SK-N-SH (cell line): ENCODE measurements at regions not wholly inside any gene's neighbourhood (a gene's known extent, or its start where the extent isn't known, plus 50 kb on each side); places are given as distances from the start of the nearest gene placed in this dataset.

Experiments
- CTCF ChIA-PET: fragments of 300-600, 350-600 bp; formaldehyde crosslinking; extraction: SDS; loops from one replicate; lab custom pipeline; 2021; lab: Yijun Ruan, JAX
- POLR2A ChIA-PET: fragments of 350-600 bp; sonication (Branson Sonifier 250); formaldehyde crosslinking; extraction: SDS; loops from one replicate; lab custom pipeline; 2020; ENCODE audit warnings: antibody characterized with exemption, inconsistent platforms; lab: Yijun Ruan, JAX
- DNase-seq: peaks from one replicate; pipeline ENCODE4 v3.0.0; 2012
- H2AFZ ChIP-seq: fragments of 200-600 bp; sonication (generic); 2 replicates; pipeline ENCODE4 v1.8.1; 2016; ENCODE audit warnings: antibody characterized with exemption, mild to moderate bottlenecking, low read depth
- H3F3A ChIP-seq: fragments of 200-600 bp; sonication (generic); replicated peaks from 2 replicates; pipeline ENCODE3; 2016; ENCODE audit warnings: antibody characterized with exemption, mild to moderate bottlenecking; ENCODE audit not compliant: insufficient read depth
- H3K27ac ChIP-seq, 2 experiments: fragments of 200-500 bp in 1 of 2; fragments of 200-600 bp in 1 of 2; sonication (Bioruptor generic) in 1 of 2; sonication (generic), shearing (Covaris generic) in 1 of 2; 2 replicates each; pipeline versions ENCODE4 v1.5.1 to v1.6.1; 2014 to 2016; ENCODE audit warnings: low read depth in 2 of 2, inconsistent platforms in 1 of 2, low read length in 1 of 2, mild to moderate bottlenecking in 1 of 2, mixed read lengths in 1 of 2
- H3K27me3 ChIP-seq: fragments of 200-600 bp; sonication (generic), shearing (Covaris generic); 2 replicates; pipeline ENCODE4 v1.6.1; 2016; ENCODE audit warnings: mixed run types; ENCODE audit not compliant: insufficient read depth
- H3K36me3 ChIP-seq, 2 experiments: fragments of 200-500 bp in 1 of 2; fragments of 200-600 bp in 1 of 2; sonication (Bioruptor generic) in 1 of 2; sonication (generic) in 1 of 2; replicated peaks in 1 of 2; 2 replicates each; pipeline versions ENCODE3 to v1.5.1; 2014 to 2016; ENCODE audit warnings: low read length in 1 of 2, mild to moderate bottlenecking in 1 of 2; ENCODE audit not compliant: insufficient read depth in 2 of 2, control insufficient read depth in 1 of 2
- H3K4me1 ChIP-seq, 2 experiments: fragments of 200-500 bp in 1 of 2; fragments of 200-600 bp in 1 of 2; sonication (Bioruptor generic) in 1 of 2; sonication (generic), shearing (Covaris generic) in 1 of 2; 2 replicates each; pipeline versions ENCODE4 v1.5.1 to v1.6.1; 2014 to 2016; ENCODE audit warnings: low read depth in 1 of 2, low read length in 1 of 2, mixed run types in 1 of 2; ENCODE audit not compliant: insufficient read depth in 2 of 2, control insufficient read depth in 1 of 2
- H3K4me2 ChIP-seq: fragments of 200-600 bp; sonication (generic), shearing (Covaris generic); 2 replicates; pipeline ENCODE4 v1.6.1; 2017; ENCODE audit warnings: mixed run types
- H3K4me3 ChIP-seq, 2 experiments: fragments of 200-500 bp in 1 of 2; fragments of 200-600 bp in 1 of 2; sonication (Bioruptor generic) in 1 of 2; sonication (generic), shearing (Covaris generic) in 1 of 2; 2 replicates each; pipeline versions ENCODE4 v1.5.1 to v1.8.1; 2014 to 2016; ENCODE audit warnings: low read depth in 2 of 2, inconsistent platforms in 1 of 2, low read length in 1 of 2, mild to moderate bottlenecking in 1 of 2, mixed read lengths in 1 of 2, moderate library complexity in 1 of 2
- H3K79me2 ChIP-seq: fragments of 200-600 bp; sonication (generic); 2 replicates; pipeline ENCODE4 v1.8.1; 2017; ENCODE audit warnings: mild to moderate bottlenecking; ENCODE audit not compliant: insufficient read depth
- H3K9ac ChIP-seq: fragments of 200-600 bp; sonication (generic); 2 replicates; pipeline ENCODE4 v1.6.1; 2017; ENCODE audit warnings: mixed run types
- H3K9me2 ChIP-seq: fragments of 200-600 bp; sonication (generic); 2 replicates; pipeline ENCODE4 v1.6.1; 2017; ENCODE audit warnings: mixed run types
- H3K9me3 ChIP-seq: fragments of 200-600 bp; sonication (generic); 2 replicates; pipeline ENCODE4 v1.6.1; 2017; ENCODE audit warnings: mixed run types, mild to moderate bottlenecking, moderate library complexity
- H4K20me1 ChIP-seq: fragments of 200-600 bp; sonication (generic); 2 replicates; pipeline ENCODE4 v1.6.1; 2017; ENCODE audit warnings: mild to moderate bottlenecking, mixed run types; ENCODE audit not compliant: insufficient read depth
- EP300 ChIP-seq, 2 experiments: IDR thresholded peaks; 2 replicates each; pipeline versions ENCODE4 v1.4.0 to v1.6.1; 2012; ENCODE audit warnings: borderline replicate concordance in 1 of 2, low read depth in 1 of 2, low read length in 1 of 2
- EZH2phosphoT487 ChIP-seq: fragments of 200-600 bp; sonication (generic); IDR thresholded peaks from 2 replicates; pipeline ENCODE4 v1.6.1; 2017; ENCODE audit warnings: low read depth, mixed run types, mild to moderate bottlenecking, antibody characterized with exemption, moderate library complexity, borderline replicate concordance
- FOSL2 ChIP-seq: IDR thresholded peaks from 2 replicates; pipeline ENCODE4 v1.4.0; 2012; ENCODE audit warnings: low read depth, mild to moderate bottlenecking, moderate library complexity, borderline replicate concordance
- FOXJ3 ChIP-seq: sonication (generic); formaldehyde crosslinking; IDR thresholded peaks from 2 replicates; pipeline ENCODE4 v1.5.1; 2020; ENCODE audit warnings: mild to moderate bottlenecking, missing genetic modification reagents
- GATA2 ChIP-seq: sonication (generic); formaldehyde crosslinking; IDR thresholded peaks from 2 replicates; pipeline ENCODE4 v1.5.0; 2020; ENCODE audit warnings: mild to moderate bottlenecking, missing genetic modification reagents
- REST ChIP-seq: IDR thresholded peaks from 2 replicates; pipeline ENCODE4 v1.6.1; 2012; ENCODE audit warnings: mild to moderate bottlenecking, low read depth, low read length, moderate library complexity
- RXRA ChIP-seq: IDR thresholded peaks from 2 replicates; pipeline ENCODE4 v1.4.0; 2012; ENCODE audit warnings: low read depth, mild to moderate bottlenecking, borderline replicate concordance
- SIN3A ChIP-seq: IDR thresholded peaks from 2 replicates; pipeline ENCODE4 v1.6.1; 2012; ENCODE audit warnings: low read depth, mild to moderate bottlenecking, low read length, moderate library complexity, borderline replicate concordance
- SMC3 ChIP-seq: IDR thresholded peaks from 2 replicates; pipeline ENCODE4 v1.6.1; 2012; ENCODE audit warnings: low read depth, low read length, improper control_type of control experiment
- TCF12 ChIP-seq: IDR thresholded peaks from 2 replicates; pipeline ENCODE4 v1.4.0; 2012
- TEAD4 ChIP-seq: IDR thresholded peaks from 2 replicates; pipeline ENCODE4 v1.4.0; 2012; ENCODE audit warnings: mild to moderate bottlenecking, borderline replicate concordance; ENCODE audit not compliant: insufficient read depth
- USF2 ChIP-seq: fragments of 150-350 bp; IDR thresholded peaks from 2 replicates; pipeline ENCODE4 v1.6.1; 2017; ENCODE audit warnings: antibody characterized with exemption, low read length, low read depth, borderline replicate concordance
- WGBS: methylation state at CpG from one replicate; pipeline ENCODE4 v1.1.6; 2017; ENCODE audit warnings: low lambda C conversion rate; 5-methylcytosine and 5-hydroxymethylcytosine counted together

GRCh38 chr18:10275486-10275885 is 178.9 kb upstream of the APCDD1 start:
- Histone ChIP-seq H3F3A (no peaks in the 10 kb centered on the region), H3K4me3 (no peak overlapping the region), H3K9me2 (no peaks in the 10 kb centered on the region), H2AFZ (no peak overlapping the region), H4K20me1 (no peaks in the 10 kb centered on the region), H3K79me2 (no peaks in the 10 kb centered on the region), H3K27ac (no peak overlapping the region), H3K9ac (no peak overlapping the region), H3K27me3 (no peaks in the 10 kb centered on the region), H3K36me3 (no peaks in the 10 kb centered on the region), H3K4me1 (no peaks in the 10 kb centered on the region), H3K9me3 (no peaks in the 10 kb centered on the region), H3K4me2 (no peak overlapping the region)
- ChIA-PET POLR2A (no interaction called here), CTCF (no interaction called here)
- 63% methylated on average over 3 of the region's 3 CpGs for WGBS
- no peak for DNase-seq
- TF ChIP-seq TCF12: no peak

GRCh38 chr18:10278265-10278664 is 176.2 kb upstream of the APCDD1 start:
- no peaks in the 10 kb centered on the region for H3F3A ChIP-seq
- no peak overlapping the region for H3K27ac ChIP-seq
- H3K79me2 ChIP-seq: no peaks in the 10 kb centered on the region
- no peak overlapping the region for H2AFZ ChIP-seq
- H4K20me1 ChIP-seq: no peaks in the 10 kb centered on the region
- no peak overlapping the region for H3K9ac ChIP-seq
- DNase-seq: no peak
- TF ChIP-seq EZH2phosphoT487: no peak
- no peak for TF ChIP-seq GATA2
- TF ChIP-seq RXRA: no peak
- TF ChIP-seq FOXJ3 (CRISPR knock-in tag): no peak
- no peak for TF ChIP-seq SIN3A
- TF ChIP-seq EP300 (IDR thresholded peaks at IDR 0.05; ENCODE audit: borderline replicate concordance in 1 of 2, low read depth in 1 of 2, low read length in 1 of 2): no peak
- no peak for TF ChIP-seq SMC3
- no peak for TF ChIP-seq TCF12
- TF ChIP-seq FOSL2: no peak
- TF ChIP-seq USF2: no peak
- TF ChIP-seq TEAD4: no peak
- no peak for TF ChIP-seq REST
- no peaks in the 10 kb centered on the region for H3K9me3 ChIP-seq
- H3K27me3 ChIP-seq: no peaks in the 10 kb centered on the region
- no peaks in the 10 kb centered on the region for H3K4me1 ChIP-seq
- no peak overlapping the region for H3K4me3 ChIP-seq
- H3K9me2 ChIP-seq: no peaks in the 10 kb centered on the region
- CTCF ChIA-PET: interaction anchor here (1.3 kb wide), 1 partner anchor 241 kb away, joined by 3 read pairs; no protein-coding TSS in a partner anchor
- H3K36me3 ChIP-seq: no peaks in the 10 kb centered on the region
- no peak overlapping the region for H3K4me2 ChIP-seq
- POLR2A ChIA-PET: no interaction called here
